ENCODE measurements at regions not wholly inside any gene's neighbourhood (a gene's known extent, or its start where the extent isn't known, plus 50 kb on each side); places are given as distances from the start of the nearest gene placed in this dataset.

DNA sequence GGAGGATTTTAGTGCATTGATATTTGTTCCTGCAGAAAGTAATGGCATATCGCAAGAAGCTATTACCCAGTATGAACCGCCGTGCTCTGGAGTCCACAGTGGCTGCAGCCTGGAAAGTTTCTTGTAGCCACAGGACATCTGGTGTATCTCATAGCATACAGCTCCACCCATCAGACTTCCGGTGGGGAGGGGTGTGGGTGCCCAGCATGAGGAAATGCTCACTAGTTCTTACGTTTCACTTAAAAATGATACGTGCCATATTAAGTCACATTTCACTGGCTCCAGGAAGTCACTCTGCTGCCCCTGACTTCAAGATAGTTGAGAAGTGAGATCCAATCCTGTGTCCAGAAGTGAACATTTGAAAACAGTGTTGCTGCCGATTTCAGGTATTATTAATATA is 990.4 kb downstream of the GBE1 start:
- POLR2A ChIA-PET: interaction anchor here (0.7 kb wide), 1 partner anchor 80 kb away, joined by 3 read pairs; no protein-coding TSS in a partner anchor
- TF ChIP-seq HES1 (IDR thresholded peaks at IDR 0.05; ENCODE audit: low read depth): no peak
- TF ChIP-seq, protein P1, sequence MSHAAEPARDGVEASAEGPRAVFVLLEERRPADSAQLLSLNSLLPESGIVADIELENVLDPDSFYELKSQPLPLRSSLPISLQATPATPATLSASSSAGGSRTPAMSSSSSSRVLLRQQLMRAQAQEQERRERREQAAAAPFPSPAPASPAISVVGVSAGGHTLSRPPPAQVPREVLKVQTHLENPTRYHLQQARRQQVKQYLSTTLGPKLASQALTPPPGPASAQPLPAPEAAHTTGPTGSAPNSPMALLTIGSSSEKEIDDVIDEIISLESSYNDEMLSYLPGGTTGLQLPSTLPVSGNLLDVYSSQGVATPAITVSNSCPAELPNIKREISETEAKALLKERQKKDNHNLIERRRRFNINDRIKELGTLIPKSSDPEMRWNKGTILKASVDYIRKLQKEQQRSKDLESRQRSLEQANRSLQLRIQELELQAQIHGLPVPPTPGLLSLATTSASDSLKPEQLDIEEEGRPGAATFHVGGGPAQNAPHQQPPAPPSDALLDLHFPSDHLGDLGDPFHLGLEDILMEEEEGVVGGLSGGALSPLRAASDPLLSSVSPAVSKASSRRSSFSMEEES (CRISPR knock-in tag; IDR thresholded peaks at IDR 0.05): no peak
- no peak for TF ChIP-seq KLF6 (CRISPR knock-in tag; IDR thresholded peaks at IDR 0.05; ENCODE audit: borderline replicate concordance)
- no peak for TF ChIP-seq HIVEP1 (CRISPR knock-in tag; IDR thresholded peaks at IDR 0.05)
- TF ChIP-seq, protein P2, sequence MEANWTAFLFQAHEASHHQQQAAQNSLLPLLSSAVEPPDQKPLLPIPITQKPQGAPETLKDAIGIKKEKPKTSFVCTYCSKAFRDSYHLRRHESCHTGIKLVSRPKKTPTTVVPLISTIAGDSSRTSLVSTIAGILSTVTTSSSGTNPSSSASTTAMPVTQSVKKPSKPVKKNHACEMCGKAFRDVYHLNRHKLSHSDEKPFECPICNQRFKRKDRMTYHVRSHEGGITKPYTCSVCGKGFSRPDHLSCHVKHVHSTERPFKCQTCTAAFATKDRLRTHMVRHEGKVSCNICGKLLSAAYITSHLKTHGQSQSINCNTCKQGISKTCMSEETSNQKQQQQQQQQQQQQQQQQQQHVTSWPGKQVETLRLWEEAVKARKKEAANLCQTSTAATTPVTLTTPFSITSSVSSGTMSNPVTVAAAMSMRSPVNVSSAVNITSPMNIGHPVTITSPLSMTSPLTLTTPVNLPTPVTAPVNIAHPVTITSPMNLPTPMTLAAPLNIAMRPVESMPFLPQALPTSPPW (CRISPR knock-in tag; IDR thresholded peaks at IDR 0.05): peak; percentile 87
- TF ChIP-seq ZBTB7A (IDR thresholded peaks at IDR 0.05; ENCODE audit: borderline replicate concordance, control insufficient read depth, low read depth, low read length): no peak
- TF ChIP-seq EP300 (IDR thresholded peaks at IDR 0.05; ENCODE audit: low read length): peak; percentile 20; the same call in 1 of the 2 replicates
- peak; percentile 93 for TF ChIP-seq CREB1 (IDR thresholded peaks at IDR 0.05)
- peak; percentile 82 for TF ChIP-seq CREB1 (CRISPR knock-in tag; IDR thresholded peaks at IDR 0.05)
- TF ChIP-seq MTA3 (IDR thresholded peaks at IDR 0.05; ENCODE audit: borderline replicate concordance): peak; percentile 54; the same call in 1 of the 2 replicates
- peak; percentile 69 for TF ChIP-seq POLR2H (tag; IDR thresholded peaks at IDR 0.05; ENCODE audit: low read depth)
- TF ChIP-seq TCF15 (CRISPR knock-in tag; IDR thresholded peaks at IDR 0.05): no peak
- 0 out of 2 replicates have a peak, but pooled peaks have one; percentile 53 for TF ChIP-seq ETV5 (CRISPR knock-in tag; IDR thresholded peaks at IDR 0.05; ENCODE audit: low read depth)
- TF ChIP-seq TBP (optimal IDR thresholded peaks at IDR 0.05; ENCODE audit: low read depth, low read length): peak; percentile 66
- no peak for TF ChIP-seq ZFP1 (CRISPR knock-in tag; IDR thresholded peaks at IDR 0.05)
- peak; percentile 61; the same call in 1 of the 2 replicates for TF ChIP-seq ETV1 (tag; conservative IDR thresholded peaks at IDR 0.05; ENCODE audit: low read depth)
- TF ChIP-seq KDM5B (IDR thresholded peaks at IDR 0.05; ENCODE audit: insufficient replicate concordance, low read depth, low read length): peak; percentile 75
- no peak for TF ChIP-seq ZNF12 (CRISPR knock-in tag; IDR thresholded peaks at IDR 0.05)
- 0 out of 2 replicates have a peak, but pooled peaks have one; percentile 38 for TF ChIP-seq EP400 (IDR thresholded peaks at IDR 0.05)
- TF ChIP-seq ZNF146 (CRISPR knock-in tag; IDR thresholded peaks at IDR 0.05; ENCODE audit: unreplicated experiment): no peak

More for the DNA sequence above, 990.4 kb downstream of the GBE1 start:
- ATAC-seq (peak; percentile 84), FAIRE-seq (peak; percentile 65), DNase-seq (ENCODE audit: extremely low read depth in 1 of 4, low spot score in 3 of 4) (peak; percentile 15 to 80 (median 33))
- CTCF ChIA-PET (ENCODE audit: low intra/inter-chr PET ratio): no interaction called here
- Histone ChIP-seq H2AFZ (ENCODE audit: low read depth, low read length) (peak overlapping the region; percentile 79), H3K9me1 (ENCODE audit: control insufficient read depth, insufficient read depth, low read length) (no peaks in the 10 kb centered on the region), H3K79me2 (ENCODE audit: control insufficient read depth, insufficient read depth, low read length) (peaks cover 52% of the 10 kb centered on the region), H3K9me3 (replicated peaks; ENCODE audit: control insufficient read depth, insufficient read depth, low read depth, low read length) (no peaks in the 10 kb centered on the region), H4K20me1 (replicated peaks; ENCODE audit: control insufficient read depth, insufficient read depth, low read length) (no peaks in the 10 kb centered on the region), H3K27me3 (ENCODE audit: control insufficient read depth in 2 of 2, insufficient read depth in 2 of 2, low read length in 2 of 2) (no peaks in the 10 kb centered on the region), H3K36me3 (ENCODE audit: control insufficient read depth, insufficient read depth, low read length) (no peaks in the 10 kb centered on the region), H3K9ac (ENCODE audit: insufficient read depth in 1 of 2, low read depth in 2 of 2, low read length in 2 of 2) (peak overlapping the region in 1 of 2 experiments; percentile 78; a peak in 2 of 4 replicates), H3K4me1 (replicated peaks in 1 of 2; ENCODE audit: control insufficient read depth in 2 of 2, insufficient read depth in 2 of 2, low read length in 2 of 2) (no peaks in the 10 kb centered on the region), H3K4me2 (ENCODE audit: insufficient read depth, low read length) (peak overlapping the region; percentile 91), H3K4me3 (peak overlapping the region; percentile 50), H3K27ac (ENCODE audit: extremely low read depth, low read depth, low read length) (peak overlapping the region; percentile 87)
- in situ Hi-C loops (cut with MboI) (no loop called here), intact Hi-C loops (cut with micrococcal nuclease) (loop anchor here (2.0 kb wide), 1 partner anchor 38 kb away; no protein-coding TSS in a partner anchor)
- BruUV-seq (replicated peaks): no TSS peak
- 2% methylated on average over 6 of the region's 7 CpGs for WGBS (ENCODE audit: insufficient coverage, low coverage, missing lambda C conversion rate)

All from K562 (cell line).